ENCODE measurements at regions not wholly inside any gene's neighbourhood (a gene's known extent, or its start where the extent isn't known, plus 50 kb on each side); places are given as distances from the start of the nearest gene placed in this dataset.

GRCh38 chr14:87468531-87468930 is 524.5 kb downstream of the GALC start:
- 79% methylated on average over 1 of the region's 1 CpG for WGBS (ENCODE audit: low lambda C conversion rate, missing lambda C conversion rate)
- TF ChIP-seq EZH2phosphoT487 (IDR thresholded peaks at IDR 0.05; ENCODE audit: low read depth, severe bottlenecking, unreplicated experiment), result no peak
- no peak for TF ChIP-seq EZH2 (IDR thresholded peaks at IDR 0.05; ENCODE audit: borderline replicate concordance)
- no peak for TF ChIP-seq CTCF (IDR thresholded peaks at IDR 0.05; ENCODE audit: poor library complexity)
- H3K36me3 ChIP-seq (replicated peaks; ENCODE audit: insufficient read depth, low read depth), result no peaks in the 10 kb centered on the region
- H3K79me2 ChIP-seq, result no peaks in the 10 kb centered on the region
- no peak overlapping the region for H3K4me3 ChIP-seq
- no peaks in the 10 kb centered on the region for H3K4me1 ChIP-seq (ENCODE audit: insufficient read depth)
- no peaks in the 10 kb centered on the region for H4K20me1 ChIP-seq (ENCODE audit: insufficient read depth, poor library complexity, severe bottlenecking)
- no peak overlapping the region for H2AFZ ChIP-seq
- H3K4me2 ChIP-seq, result no peak overlapping the region
- no peak overlapping the region for H3K27ac ChIP-seq
- DNase-seq (ENCODE audit: low spot score), result no peak
- H3K27me3 ChIP-seq, result no peaks in the 10 kb centered on the region
- no peaks in the 10 kb centered on the region for H3K9me2 ChIP-seq (replicated peaks; ENCODE audit: insufficient read depth)
- no peaks in the 10 kb centered on the region for H3K9me3 ChIP-seq (ENCODE audit: low read depth)

- Histone ChIP-seq H3K27me3 (no peaks in the 10 kb centered on the region), H3K79me2 (no peaks in the 10 kb centered on the region), H3K9me2 (replicated peaks; ENCODE audit: insufficient read depth) (no peaks in the 10 kb centered on the region), H3K4me2 (no peak overlapping the region), H3K4me3 (no peak overlapping the region), H2AFZ (no peak overlapping the region), H3K36me3 (replicated peaks; ENCODE audit: insufficient read depth, low read depth) (no peaks in the 10 kb centered on the region), H4K20me1 (ENCODE audit: insufficient read depth, poor library complexity, severe bottlenecking) (no peaks in the 10 kb centered on the region), H3K9me3 (ENCODE audit: low read depth) (no peaks in the 10 kb centered on the region), H3K4me1 (ENCODE audit: insufficient read depth) (no peaks in the 10 kb centered on the region), H3K27ac (no peak overlapping the region)
- 91% methylated on average over 1 of the region's 1 CpG for WGBS (ENCODE audit: low lambda C conversion rate, missing lambda C conversion rate)
- DNase-seq (ENCODE audit: low spot score), result no peak
- no peak for TF ChIP-seq EZH2phosphoT487 (IDR thresholded peaks at IDR 0.05; ENCODE audit: low read depth, severe bottlenecking, unreplicated experiment)
- TF ChIP-seq CTCF (IDR thresholded peaks at IDR 0.05; ENCODE audit: poor library complexity), result no peak
- no peak for TF ChIP-seq EZH2 (IDR thresholded peaks at IDR 0.05; ENCODE audit: borderline replicate concordance)
Measured at GRCh38 chr14:87467578-87467977, 525.4 kb downstream of the GALC start.

- Histone ChIP-seq H3K27ac (no peak overlapping the region), H3K4me2 (no peak overlapping the region), H3K4me3 (no peak overlapping the region), H3K27me3 (no peaks in the 10 kb centered on the region), H3K79me2 (no peaks in the 10 kb centered on the region), H3K9me2 (replicated peaks; ENCODE audit: insufficient read depth) (no peaks in the 10 kb centered on the region), H3K36me3 (replicated peaks; ENCODE audit: insufficient read depth, low read depth) (no peaks in the 10 kb centered on the region), H3K9me3 (ENCODE audit: low read depth) (no peaks in the 10 kb centered on the region), H2AFZ (no peak overlapping the region), H3K4me1 (ENCODE audit: insufficient read depth) (no peaks in the 10 kb centered on the region), H4K20me1 (ENCODE audit: insufficient read depth, poor library complexity, severe bottlenecking) (no peaks in the 10 kb centered on the region)
- TF ChIP-seq EZH2phosphoT487 (IDR thresholded peaks at IDR 0.05; ENCODE audit: low read depth, severe bottlenecking, unreplicated experiment) (no peak), CTCF (IDR thresholded peaks at IDR 0.05; ENCODE audit: poor library complexity) (no peak), EZH2 (IDR thresholded peaks at IDR 0.05; ENCODE audit: borderline replicate concordance) (no peak)
- WGBS (ENCODE audit: low lambda C conversion rate, missing lambda C conversion rate), result 88% methylated on average over 4 of the region's 4 CpGs
- no peak for DNase-seq (ENCODE audit: low spot score)
Measured at GRCh38 chr14:87465770-87466169, 527.2 kb downstream of the GALC start.

- H2AFZ ChIP-seq, result no peak overlapping the region
- no peak overlapping the region for H3K27ac ChIP-seq
- H3K9me2 ChIP-seq (replicated peaks; ENCODE audit: insufficient read depth), result no peaks in the 10 kb centered on the region
- no peak overlapping the region for H3K4me2 ChIP-seq
- H3K27me3 ChIP-seq, result no peaks in the 10 kb centered on the region
- TF ChIP-seq EZH2 (IDR thresholded peaks at IDR 0.05; ENCODE audit: borderline replicate concordance) (no peak), CTCF (IDR thresholded peaks at IDR 0.05; ENCODE audit: poor library complexity) (no peak), EZH2phosphoT487 (IDR thresholded peaks at IDR 0.05; ENCODE audit: low read depth, severe bottlenecking, unreplicated experiment) (no peak)
- DNase-seq (ENCODE audit: low spot score), result no peak
- no peaks in the 10 kb centered on the region for H3K36me3 ChIP-seq (replicated peaks; ENCODE audit: insufficient read depth, low read depth)
- H3K79me2 ChIP-seq, result no peaks in the 10 kb centered on the region
- no peak overlapping the region for H3K4me3 ChIP-seq
- H3K4me1 ChIP-seq (ENCODE audit: insufficient read depth), result no peaks in the 10 kb centered on the region
- WGBS (ENCODE audit: low lambda C conversion rate, missing lambda C conversion rate), result 85% methylated on average over 6 of the region's 6 CpGs
- no peaks in the 10 kb centered on the region for H3K9me3 ChIP-seq (ENCODE audit: low read depth)
- H4K20me1 ChIP-seq (ENCODE audit: insufficient read depth, poor library complexity, severe bottlenecking), result no peaks in the 10 kb centered on the region
Measured at GRCh38 chr14:87461704-87462103, 531.3 kb downstream of the GALC start.

Data from hepatocyte (in vitro differentiated cells).